Activated naive CD4-positive, alpha-beta T cell treated with anti-CD3 and anti-CD28 coated beads, Interleukin-2, amount 50 U/mL, for 24 hours (primary cell): ENCODE measurements at regions not wholly inside any gene's neighbourhood (a gene's known extent, or its start where the extent isn't known, plus 50 kb on each side); places are given as distances from the start of the nearest gene placed in this dataset.

Source experiments
- H3K27ac Mint-ChIP-seq: one replicate; pipeline ENCODE4 v1.8.0; 2021; ENCODE audit warnings: mild to moderate bottlenecking, mixed read lengths
- H3K27me3 Mint-ChIP-seq: one replicate; pipeline ENCODE4 v1.8.0; 2021; ENCODE audit warnings: mixed read lengths
- H3K36me3 Mint-ChIP-seq: one replicate; pipeline ENCODE4 v1.8.0; 2021; ENCODE audit warnings: mixed read lengths
- H3K4me1 Mint-ChIP-seq: one replicate; pipeline ENCODE4 v1.8.0; 2021; ENCODE audit warnings: mixed read lengths
- H3K4me3 Mint-ChIP-seq: one replicate; pipeline ENCODE4 v1.8.0; 2021; ENCODE audit warnings: mild to moderate bottlenecking, mixed read lengths
- H3K9me3 Mint-ChIP-seq: one replicate; pipeline ENCODE4 v1.8.0; 2021; ENCODE audit warnings: mixed read lengths

GRCh38 chr13:76473552-76474134 lies 412.6 kb downstream of the KCTD12 start:
- Mint-ChIP-seq H3K4me3 (no peak overlapping the region), H3K27me3 (peaks cover 18% of the 10 kb centered on the region), H3K4me1 (no peaks in the 10 kb centered on the region), H3K9me3 (no peaks in the 10 kb centered on the region), H3K36me3 (no peaks in the 10 kb centered on the region), H3K27ac (no peak overlapping the region)

GRCh38 chr13:76472916-76473315 lies 413.3 kb downstream of the KCTD12 start:
- Mint-ChIP-seq H3K27me3 (peaks cover 18% of the 10 kb centered on the region), H3K4me3 (no peak overlapping the region), H3K4me1 (no peaks in the 10 kb centered on the region), H3K9me3 (no peaks in the 10 kb centered on the region), H3K27ac (no peak overlapping the region), H3K36me3 (no peaks in the 10 kb centered on the region)

GRCh38 chr13:76471486-76471885 lies 414.7 kb downstream of the KCTD12 start:
- no peaks in the 10 kb centered on the region for H3K4me1 Mint-ChIP-seq
- H3K36me3 Mint-ChIP-seq: no peaks in the 10 kb centered on the region
- H3K27me3 Mint-ChIP-seq: peaks cover 18% of the 10 kb centered on the region
- H3K27ac Mint-ChIP-seq: no peak overlapping the region
- H3K4me3 Mint-ChIP-seq: no peak overlapping the region
- no peaks in the 10 kb centered on the region for H3K9me3 Mint-ChIP-seq

- Mint-ChIP-seq H3K4me1 (no peaks in the 10 kb centered on the region), H3K4me3 (no peak overlapping the region), H3K27ac (no peak overlapping the region), H3K27me3 (peaks cover 17% of the 10 kb centered on the region), H3K9me3 (no peaks in the 10 kb centered on the region), H3K36me3 (no peaks in the 10 kb centered on the region)
Measured at GRCh38 chr13:76470991-76471390, 415.2 kb downstream of the KCTD12 start.

GRCh38 chr13:76466043-76466442 lies 420.2 kb downstream of the KCTD12 start:
- no peaks in the 10 kb centered on the region for H3K4me1 Mint-ChIP-seq

GRCh38 chr13:76463314-76463713 lies 422.9 kb downstream of the KCTD12 start:
- H3K4me1 Mint-ChIP-seq: no peaks in the 10 kb centered on the region
- H3K36me3 Mint-ChIP-seq: no peaks in the 10 kb centered on the region
- no peaks in the 10 kb centered on the region for H3K9me3 Mint-ChIP-seq
- H3K27ac Mint-ChIP-seq: no peak overlapping the region
- H3K27me3 Mint-ChIP-seq: peaks cover 6% of the 10 kb centered on the region
- no peak overlapping the region for H3K4me3 Mint-ChIP-seq

More at GRCh38 chr13:76466043-76466442, 420.2 kb downstream of the KCTD12 start:
- H3K36me3 Mint-ChIP-seq: no peaks in the 10 kb centered on the region
- H3K9me3 Mint-ChIP-seq: no peaks in the 10 kb centered on the region
- H3K4me3 Mint-ChIP-seq: no peak overlapping the region
- no peak overlapping the region for H3K27ac Mint-ChIP-seq
- H3K27me3 Mint-ChIP-seq: peaks cover 10% of the 10 kb centered on the region

- Mint-ChIP-seq H3K9me3 (no peaks in the 10 kb centered on the region), H3K27ac (no peak overlapping the region), H3K4me3 (no peak overlapping the region), H3K4me1 (no peaks in the 10 kb centered on the region), H3K27me3 (peaks cover 6% of the 10 kb centered on the region), H3K36me3 (no peaks in the 10 kb centered on the region)
Measured at GRCh38 chr13:76461999-76462398, 424.2 kb downstream of the KCTD12 start.

GRCh38 chr13:76461484-76461883 lies 424.7 kb downstream of the KCTD12 start:
- Mint-ChIP-seq H3K9me3 (no peaks in the 10 kb centered on the region), H3K36me3 (no peaks in the 10 kb centered on the region), H3K4me3 (no peak overlapping the region), H3K27ac (no peak overlapping the region), H3K27me3 (peaks cover 6% of the 10 kb centered on the region), H3K4me1 (no peaks in the 10 kb centered on the region)

- peaks cover 6% of the 10 kb centered on the region for H3K27me3 Mint-ChIP-seq
- H3K27ac Mint-ChIP-seq: no peak overlapping the region
- no peak overlapping the region for H3K4me3 Mint-ChIP-seq
- H3K36me3 Mint-ChIP-seq: no peaks in the 10 kb centered on the region
- H3K9me3 Mint-ChIP-seq: no peaks in the 10 kb centered on the region
- H3K4me1 Mint-ChIP-seq: no peaks in the 10 kb centered on the region
Measured at GRCh38 chr13:76459863-76460262, 426.3 kb downstream of the KCTD12 start.

- H3K27me3 Mint-ChIP-seq: peaks cover 5% of the 10 kb centered on the region
- H3K27ac Mint-ChIP-seq: no peak overlapping the region
- H3K9me3 Mint-ChIP-seq: peaks cover 13% of the 10 kb centered on the region
- H3K36me3 Mint-ChIP-seq: no peaks in the 10 kb centered on the region
- no peaks in the 10 kb centered on the region for H3K4me1 Mint-ChIP-seq
- no peak overlapping the region for H3K4me3 Mint-ChIP-seq
Measured at GRCh38 chr13:76455960-76456359, 430.2 kb downstream of the KCTD12 start.

- Mint-ChIP-seq H3K27me3 (peaks cover 5% of the 10 kb centered on the region), H3K4me1 (no peaks in the 10 kb centered on the region), H3K9me3 (peaks cover 17% of the 10 kb centered on the region), H3K4me3 (no peak overlapping the region), H3K36me3 (no peaks in the 10 kb centered on the region), H3K27ac (no peak overlapping the region)
Measured at GRCh38 chr13:76454991-76455390, 431.2 kb downstream of the KCTD12 start.

GRCh38 chr13:76449716-76450115 lies 436.5 kb downstream of the KCTD12 start:
- H3K4me3 Mint-ChIP-seq: no peak overlapping the region
- H3K9me3 Mint-ChIP-seq: peaks cover 17% of the 10 kb centered on the region
- no peak overlapping the region for H3K27ac Mint-ChIP-seq
- no peaks in the 10 kb centered on the region for H3K36me3 Mint-ChIP-seq
- no peaks in the 10 kb centered on the region for H3K4me1 Mint-ChIP-seq
- H3K27me3 Mint-ChIP-seq: peaks cover 5% of the 10 kb centered on the region

- H3K9me3 Mint-ChIP-seq: peaks cover 6% of the 10 kb centered on the region
- H3K27me3 Mint-ChIP-seq: no peaks in the 10 kb centered on the region
- H3K4me1 Mint-ChIP-seq: no peaks in the 10 kb centered on the region
- no peak overlapping the region for H3K27ac Mint-ChIP-seq
- H3K36me3 Mint-ChIP-seq: no peaks in the 10 kb centered on the region
- no peak overlapping the region for H3K4me3 Mint-ChIP-seq
Measured at GRCh38 chr13:76446191-76446590, 440.0 kb downstream of the KCTD12 start.

- Mint-ChIP-seq H3K9me3 (no peaks in the 10 kb centered on the region), H3K36me3 (no peaks in the 10 kb centered on the region), H3K27ac (no peak overlapping the region), H3K27me3 (peaks cover 2% of the 10 kb centered on the region), H3K4me1 (no peaks in the 10 kb centered on the region), H3K4me3 (no peak overlapping the region)
Measured at GRCh38 chr13:76440568-76440967, 445.6 kb downstream of the KCTD12 start.

- Mint-ChIP-seq H3K4me3 (no peak overlapping the region), H3K4me1 (no peaks in the 10 kb centered on the region), H3K27me3 (peaks cover 2% of the 10 kb centered on the region), H3K9me3 (no peaks in the 10 kb centered on the region), H3K27ac (no peak overlapping the region), H3K36me3 (no peaks in the 10 kb centered on the region)
Measured at GRCh38 chr13:76439546-76439945, 446.7 kb downstream of the KCTD12 start.

GRCh38 chr13:76438050-76438449 lies 448.2 kb downstream of the KCTD12 start:
- H3K27me3 Mint-ChIP-seq: peaks cover 2% of the 10 kb centered on the region
- H3K9me3 Mint-ChIP-seq: no peaks in the 10 kb centered on the region
- H3K27ac Mint-ChIP-seq: no peak overlapping the region

GRCh38 chr13:76425935-76426334 lies 460.3 kb downstream of the KCTD12 start:
- Mint-ChIP-seq H3K27ac (no peak overlapping the region), H3K4me3 (no peak overlapping the region), H3K36me3 (no peaks in the 10 kb centered on the region), H3K9me3 (no peaks in the 10 kb centered on the region), H3K4me1 (no peaks in the 10 kb centered on the region), H3K27me3 (peaks cover 4% of the 10 kb centered on the region)

More at GRCh38 chr13:76438050-76438449, 448.2 kb downstream of the KCTD12 start:
- Mint-ChIP-seq H3K4me1 (no peaks in the 10 kb centered on the region), H3K36me3 (no peaks in the 10 kb centered on the region), H3K4me3 (no peak overlapping the region)
